GM18498 (cell line): ENCODE measurements at regions not wholly inside any gene's neighbourhood (a gene's known extent, or its start where the extent isn't known, plus 50 kb on each side); places are given as distances from the start of the nearest gene placed in this dataset.
A peak's percentile ranks its signal among the peaks of the same experiment; 100 is the strongest.

ENCODE experiments used
- ATAC-seq: cut with Tn5 transposase; IDR thresholded peaks from one replicate; pipeline ENCODE4 v1.9.1; 2021; ENCODE audit warnings: mild to moderate bottlenecking, moderate library complexity; ENCODE audit not compliant: unreplicated experiment

- ATAC-seq: no peak
These were observed 127.3 kb downstream of the TMA16 start for GRCh38 chr4:163621821-163622220.

- ATAC-seq: no peak
These were observed 128.0 kb downstream of the TMA16 start for GRCh38 chr4:163622379-163623035.

- ATAC-seq: no peak
These were observed 129.3 kb downstream of the TMA16 start for GRCh38 chr4:163623787-163624186.

- no peak for ATAC-seq
These were observed 130.2 kb downstream of the TMA16 start for GRCh38 chr4:163624727-163625126.

- no peak for ATAC-seq
These were observed 136.8 kb downstream of the TMA16 start for GRCh38 chr4:163631288-163631687.

GRCh38 chr4:163638909-163639308, 144.4 kb downstream of the TMA16 start:
- ATAC-seq: no peak

- ATAC-seq: no peak
These were observed 155.1 kb downstream of the TMA16 start for GRCh38 chr4:163649557-163650091.

- no peak for ATAC-seq
These were observed 157.3 kb downstream of the TMA16 start for GRCh38 chr4:163651761-163652160.

GRCh38 chr4:163654621-163655020, 160.1 kb downstream of the TMA16 start:
- ATAC-seq: no peak

GRCh38 chr4:163660636-163661035, 166.1 kb downstream of the TMA16 start:
- ATAC-seq: no peak

- ATAC-seq: peak; percentile 28
These were observed 168.3 kb downstream of the TMA16 start for GRCh38 chr4:163662768-163663167.

- ATAC-seq: peak; percentile 84
These were observed 169.2 kb downstream of the TMA16 start for GRCh38 chr4:163663454-163664225.

GRCh38 chr4:163665101-163665500, 170.6 kb downstream of the TMA16 start:
- ATAC-seq: no peak

- peak; percentile 42 for ATAC-seq
These were observed 171.2 kb downstream of the TMA16 start for GRCh38 chr4:163665521-163666331.

GRCh38 chr4:163666332-163666873, 171.9 kb downstream of the TMA16 start:
- ATAC-seq: no peak

- ATAC-seq: no peak
These were observed 178.3 kb downstream of the TMA16 start for GRCh38 chr4:163672751-163673150.

GRCh38 chr4:163673848-163674697, 179.6 kb downstream of the TMA16 start:
- ATAC-seq: peak; percentile 72

GRCh38 chr4:163679189-163679588, 184.7 kb downstream of the TMA16 start:
- no peak for ATAC-seq

- ATAC-seq: no peak
These were observed 186.1 kb downstream of the TMA16 start for GRCh38 chr4:163680386-163681098.
